ENCODE measurements at regions not wholly inside any gene's neighbourhood (a gene's known extent, or its start where the extent isn't known, plus 50 kb on each side); places are given as distances from the start of the nearest gene placed in this dataset.

- no peak overlapping the region for H3K4me3 ChIP-seq (replicated peaks in 1 of 3)
- TF ChIP-seq POLR2A (IDR thresholded peaks at IDR 0.05) (no peak), CTCF (IDR thresholded peaks at IDR 0.05) (no peak)
- H3K4me1 ChIP-seq = no peaks in the 10 kb centered on the region
- H3K36me3 ChIP-seq = no peaks in the 10 kb centered on the region
- H3K27ac ChIP-seq = no peak overlapping the region
- H3K27me3 ChIP-seq = no peaks in the 10 kb centered on the region
- no peaks in the 10 kb centered on the region for H3K9me3 ChIP-seq
- WGBS, 2 donors = 85 to 95% methylated on average over 5 of the region's 5 CpGs
- intact Hi-C loops (cut with DNase I) = no loop called here
- DNase-seq = no peak
Measured at GRCh38 chr10:61825001-61825400, 76.5 kb upstream of the ARID5B start.

- no peaks in the 10 kb centered on the region for H3K9me3 ChIP-seq
- no peak overlapping the region for H3K4me3 ChIP-seq (replicated peaks in 1 of 3)
- no peak overlapping the region for H3K27ac ChIP-seq
- DNase-seq = no peak
- no peaks in the 10 kb centered on the region for H3K36me3 ChIP-seq
- TF ChIP-seq POLR2A (IDR thresholded peaks at IDR 0.05) (no peak), CTCF (IDR thresholded peaks at IDR 0.05) (no peak)
- whole genome bisulfite sequencing, 2 donors = 88 to 92% methylated on average over 4 of the region's 4 CpGs
- H3K4me1 ChIP-seq = no peaks in the 10 kb centered on the region
- intact Hi-C loops (cut with DNase I) = no loop called here
- no peaks in the 10 kb centered on the region for H3K27me3 ChIP-seq
Measured at GRCh38 chr10:61825628-61826027, 75.9 kb upstream of the ARID5B start.

- no peaks in the 10 kb centered on the region for H3K36me3 ChIP-seq
- H3K27me3 ChIP-seq = no peaks in the 10 kb centered on the region
- TF ChIP-seq POLR2A (IDR thresholded peaks at IDR 0.05) = no peak
- TF ChIP-seq CTCF (IDR thresholded peaks at IDR 0.05) = no peak
- no peak overlapping the region for H3K4me3 ChIP-seq (replicated peaks in 1 of 3)
- H3K4me1 ChIP-seq = no peaks in the 10 kb centered on the region
- no peaks in the 10 kb centered on the region for H3K9me3 ChIP-seq
- no peak overlapping the region for H3K27ac ChIP-seq
- DNase-seq = no peak
- intact Hi-C loops (cut with DNase I) = no loop called here
- WGBS, 2 donors = 51 to 63% methylated on average over 1 of the region's 1 CpG
Measured at GRCh38 chr10:61828034-61828433, 73.5 kb upstream of the ARID5B start.

- DNase-seq = no peak
- no peak overlapping the region for H3K27ac ChIP-seq
- H3K36me3 ChIP-seq = no peaks in the 10 kb centered on the region
- no peaks in the 10 kb centered on the region for H3K9me3 ChIP-seq
- intact Hi-C loops (cut with DNase I) = no loop called here
- no peaks in the 10 kb centered on the region for H3K4me1 ChIP-seq
- no peaks in the 10 kb centered on the region for H3K27me3 ChIP-seq
- TF ChIP-seq POLR2A (IDR thresholded peaks at IDR 0.05) (no peak), CTCF (IDR thresholded peaks at IDR 0.05) (no peak)
- H3K4me3 ChIP-seq (replicated peaks in 1 of 3) = no peak overlapping the region
- 89 to 90% methylated on average over 3 of the region's 3 CpGs for WGBS, 2 donors
Measured at GRCh38 chr10:61828788-61829187, 72.7 kb upstream of the ARID5B start.

- no peak for DNase-seq
- TF ChIP-seq CTCF (IDR thresholded peaks at IDR 0.05) (no peak), POLR2A (IDR thresholded peaks at IDR 0.05) (no peak)
- WGBS, 2 donors = 77 to 83% methylated on average over 7 of the region's 7 CpGs
- Histone ChIP-seq H3K36me3 (no peaks in the 10 kb centered on the region), H3K4me1 (peaks cover 0 to 3% of the 10 kb centered on the region in 2 donors), H3K4me3 (replicated peaks in 1 of 3) (no peak overlapping the region), H3K9me3 (no peaks in the 10 kb centered on the region), H3K27me3 (no peaks in the 10 kb centered on the region), H3K27ac (no peak overlapping the region)
- intact Hi-C loops (cut with DNase I) = no loop called here
Measured at GRCh38 chr10:61830072-61830845, 71.2 kb upstream of the ARID5B start.
